ENCODE measurements at regions not wholly inside any gene's neighbourhood (a gene's known extent, or its start where the extent isn't known, plus 50 kb on each side); places are given as distances from the start of the nearest gene placed in this dataset.

GRCh38 chr3:71846185-71846584, 61.2 kb upstream of the PROK2 start:
- no peak for DNase-seq (ENCODE audit: low read depth)

- no peak for DNase-seq (ENCODE audit: low read depth)
Observed at GRCh38 chr3:71843071-71843470, 58.1 kb upstream of the PROK2 start.

GRCh38 chr3:71838406-71838805, 53.5 kb upstream of the PROK2 start:
- no peak for DNase-seq (ENCODE audit: low read depth)

Measured in activated T-helper 1 cell treated with Interleukin-2 at 50 U/mL for 16 hours (primary cell).